GM21723 (cell line): ENCODE measurements at regions not wholly inside any gene's neighbourhood (a gene's known extent, or its start where the extent isn't known, plus 50 kb on each side); places are given as distances from the start of the nearest gene placed in this dataset.
A peak's percentile ranks its signal among the peaks of the same experiment; 100 is the strongest.
"Not testable (repeated sequence)": the region's sequence is repeated elsewhere in the genome, so short reads cannot be mapped to it uniquely, and the experiment has no call there.

ENCODE experiments used
- ATAC-seq: cut with Tn5 transposase; IDR thresholded peaks from one replicate; pipeline ENCODE4 v1.9.1; 2021; ENCODE audit warnings: mild to moderate bottlenecking, moderate library complexity; ENCODE audit not compliant: unreplicated experiment

DNA sequence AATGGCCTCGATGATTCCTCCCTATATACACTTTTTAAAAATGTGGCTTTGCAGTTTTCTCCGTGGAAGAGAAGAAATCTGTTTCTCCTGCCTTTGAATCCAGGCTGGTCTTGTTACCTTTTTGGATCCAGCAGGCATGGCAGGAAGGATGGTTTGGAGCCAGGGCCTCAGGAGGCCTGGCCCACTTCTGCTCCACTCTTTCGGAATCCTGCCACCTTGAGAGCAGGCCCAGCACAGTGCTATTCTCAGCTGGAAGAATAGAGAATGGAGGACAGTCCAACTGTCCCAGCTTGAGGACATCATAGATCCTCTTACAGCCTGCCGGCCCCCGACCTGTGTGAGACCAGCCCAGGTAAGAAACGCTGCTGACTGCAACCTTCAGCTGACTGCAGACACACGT is 421.5 kb downstream of the FUT8 start:
- ATAC-seq: no peak

DNA sequence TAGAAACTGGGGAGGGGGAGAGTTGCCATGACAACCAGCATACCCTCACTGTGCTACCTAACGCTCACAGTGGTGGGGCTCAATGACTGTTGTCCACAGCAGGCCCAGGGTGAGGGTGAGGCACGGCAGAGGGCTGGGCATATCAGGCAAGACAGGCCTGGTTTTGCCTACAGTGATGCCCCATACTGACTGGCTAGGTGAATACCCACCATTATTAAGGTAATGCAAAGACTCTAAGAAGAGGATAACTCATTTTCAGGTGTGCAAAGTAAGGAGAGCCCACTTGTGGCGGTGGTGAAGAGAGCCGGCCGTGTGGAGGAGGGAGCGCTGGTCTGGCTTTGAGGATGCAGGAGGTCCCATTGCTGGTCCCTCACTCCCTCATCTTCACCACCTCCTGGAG is 422.3 kb downstream of the FUT8 start:
- no peak for ATAC-seq

GRCh38 chr14:65835501-65835900 is 423.0 kb downstream of the FUT8 start:
- ATAC-seq: no peak

GRCh38 chr14:65838565-65838964 is 426.0 kb downstream of the FUT8 start:
- ATAC-seq: no peak

GRCh38 chr14:65840118-65840751 is 427.7 kb downstream of the FUT8 start:
- ATAC-seq: no peak

GRCh38 chr14:65840786-65841185 is 428.3 kb downstream of the FUT8 start:
- ATAC-seq: no peak

DNA sequence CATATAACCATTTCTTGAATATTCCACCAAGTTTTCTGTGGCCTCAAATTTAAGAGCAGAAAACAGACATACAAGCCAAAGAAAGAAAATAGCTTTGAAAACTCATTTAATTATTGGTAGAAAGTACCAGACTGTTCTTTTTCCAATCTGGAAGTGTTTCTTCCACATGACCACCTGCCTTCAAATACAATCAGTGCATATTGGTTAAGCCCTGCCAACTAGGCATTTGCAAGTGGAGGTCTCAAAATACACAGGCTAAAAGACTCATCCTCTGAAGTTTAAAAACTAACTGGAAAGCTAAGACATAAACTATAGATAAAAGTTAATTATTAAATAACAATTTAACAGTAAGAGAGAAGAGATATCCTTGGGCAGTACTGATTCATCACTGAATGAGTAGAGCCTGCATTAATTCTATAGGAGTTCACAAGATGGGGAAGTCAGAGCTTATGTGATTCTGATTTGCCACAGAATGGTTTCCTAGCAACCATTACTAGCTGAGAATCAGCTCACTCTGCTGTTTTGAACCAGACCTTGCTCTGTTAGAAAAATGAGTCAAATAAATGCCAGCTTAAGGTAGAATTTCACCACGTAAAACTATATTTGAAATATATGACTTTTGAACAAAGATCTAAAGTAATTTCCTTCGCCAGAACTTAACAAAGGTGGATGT is 433.8 kb downstream of the FUT8 start:
- ATAC-seq: no peak

DNA sequence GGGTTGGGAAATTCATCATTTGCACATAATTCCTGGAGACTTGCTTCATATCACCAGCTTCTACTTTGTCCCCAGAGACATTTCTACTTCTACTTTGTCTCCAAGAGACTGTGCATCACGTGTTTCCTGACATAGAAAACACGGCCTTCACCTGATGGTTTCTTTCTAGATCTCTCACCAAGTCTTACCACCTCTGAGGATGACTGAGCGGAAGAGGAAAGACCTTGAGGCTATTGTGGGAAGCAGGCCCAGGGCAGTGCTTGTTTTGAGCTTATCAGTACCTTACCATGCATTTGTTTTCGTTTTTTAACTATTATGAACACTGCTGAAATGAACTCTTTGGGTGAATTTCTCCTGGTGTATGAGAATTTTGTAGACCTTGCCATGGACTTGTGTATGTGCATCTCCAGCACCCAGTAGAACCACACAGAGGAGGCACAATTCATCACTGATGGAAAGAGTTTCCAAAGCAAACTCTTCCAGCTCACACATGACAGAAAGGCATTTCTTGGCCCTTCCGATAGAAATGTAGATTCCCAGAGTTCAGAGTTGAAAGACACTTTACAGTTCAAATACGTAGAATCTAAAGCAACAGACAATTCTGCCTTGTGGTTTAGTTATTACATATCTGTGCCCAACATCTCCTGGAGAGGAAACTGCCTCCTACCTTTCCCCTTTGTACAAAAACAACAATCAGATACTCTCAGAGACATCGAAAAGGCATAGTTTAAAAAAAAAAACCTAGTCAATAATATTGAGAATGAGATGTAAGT is 434.7 kb downstream of the FUT8 start:
- ATAC-seq: peak; percentile 82

GRCh38 chr14:65847931-65848330 is 435.4 kb downstream of the FUT8 start:
- ATAC-seq: not testable (repeated sequence)

DNA sequence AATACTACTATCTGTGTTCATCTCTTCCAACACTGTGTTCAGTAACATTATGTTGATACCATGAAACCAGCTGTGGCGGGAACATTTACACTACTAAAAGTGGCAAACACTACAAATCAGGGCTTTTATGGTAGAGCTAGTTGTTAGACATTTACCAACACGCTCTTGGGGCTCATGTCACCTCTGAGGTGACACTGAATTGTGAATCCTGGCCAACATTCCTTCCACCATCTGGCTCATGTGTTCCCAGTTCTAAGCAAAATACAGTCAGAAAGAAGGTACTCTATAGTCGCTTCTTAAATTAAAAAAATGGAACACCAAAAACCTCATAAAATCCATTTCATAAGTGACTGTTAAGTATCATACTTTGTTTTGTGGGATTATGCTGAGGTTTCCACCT is 436.6 kb downstream of the FUT8 start:
- ATAC-seq: no peak

- ATAC-seq: no peak
These were observed 437.0 kb downstream of the FUT8 start for GRCh38 chr14:65849558-65849957.

- no peak for ATAC-seq
These were observed 438.1 kb downstream of the FUT8 start for GRCh38 chr14:65850429-65851135.

- ATAC-seq: no peak
These were observed 440.2 kb downstream of the FUT8 start for GRCh38 chr14:65852689-65853088.

DNA sequence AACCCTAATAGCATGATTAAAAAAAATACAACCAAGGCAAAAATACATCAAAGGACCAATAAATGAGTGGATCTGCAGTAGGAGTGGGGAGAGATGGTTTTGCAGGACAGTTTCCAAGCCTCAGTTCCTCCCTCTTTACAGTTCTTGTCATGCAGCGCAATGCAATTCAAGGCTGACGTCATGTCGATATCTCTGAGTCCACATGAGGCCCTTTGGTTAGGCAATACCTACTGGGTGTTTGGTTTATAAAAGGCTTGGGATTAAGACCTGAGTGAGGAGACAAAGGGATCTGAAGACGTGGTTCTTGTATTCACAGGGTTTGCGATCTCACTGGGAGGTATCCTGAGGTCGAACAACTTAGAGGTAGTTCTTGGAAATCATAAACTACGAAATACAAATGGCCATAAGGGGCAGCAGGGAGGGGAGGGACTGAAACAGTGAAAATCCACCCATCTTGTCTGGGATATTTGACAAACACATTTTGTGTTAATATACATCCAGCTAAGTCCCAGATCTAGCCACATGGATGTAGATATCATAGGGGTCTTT is 441.0 kb downstream of the FUT8 start:
- no peak for ATAC-seq

GRCh38 chr14:65854215-65854614 is 441.7 kb downstream of the FUT8 start:
- no peak for ATAC-seq

GRCh38 chr14:65860956-65861611 is 448.6 kb downstream of the FUT8 start:
- ATAC-seq: no peak

GRCh38 chr14:65864549-65864948 is 452.0 kb downstream of the FUT8 start:
- ATAC-seq: no peak

DNA sequence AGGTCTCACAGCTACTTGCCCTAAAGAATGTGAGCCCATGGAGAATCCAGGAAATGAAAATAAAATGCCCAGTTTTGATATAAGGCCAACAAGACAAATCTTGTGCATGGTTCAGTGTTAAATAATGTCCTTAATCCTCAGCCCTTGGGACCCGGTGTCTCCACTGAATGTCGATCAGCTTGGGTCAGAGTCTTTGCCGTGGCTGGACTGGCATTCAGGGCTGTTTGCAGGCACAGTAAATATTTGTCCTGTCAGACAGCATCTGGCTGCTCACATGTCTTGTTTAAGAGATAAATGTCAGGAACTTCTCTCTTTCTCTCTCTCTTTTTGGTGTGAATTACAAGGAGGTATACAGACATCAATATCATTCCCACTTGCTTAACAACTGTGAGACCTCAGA is 452.5 kb downstream of the FUT8 start:
- no peak for ATAC-seq

GRCh38 chr14:65866448-65866847 is 453.9 kb downstream of the FUT8 start:
- ATAC-seq: no peak

DNA sequence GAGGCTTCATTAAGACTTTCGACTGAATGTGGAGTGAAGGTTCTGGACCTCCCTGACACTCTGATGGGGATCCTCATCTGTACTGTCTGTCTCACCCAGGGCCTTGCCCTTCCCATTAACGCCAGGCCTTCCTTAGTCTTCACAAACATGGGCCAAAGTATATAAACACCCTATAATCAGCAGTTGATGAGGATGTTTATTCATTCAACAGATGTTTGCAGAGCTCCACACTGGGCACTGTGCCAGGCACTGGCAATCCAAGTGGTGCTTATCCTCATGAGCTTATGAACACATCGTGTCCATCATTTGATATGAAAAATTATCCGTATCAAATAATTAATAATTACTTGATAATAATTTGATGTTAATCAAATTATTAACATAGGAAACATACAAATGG is 454.4 kb downstream of the FUT8 start:
- no peak for ATAC-seq

- no peak for ATAC-seq
These were observed 454.8 kb downstream of the FUT8 start for GRCh38 chr14:65867333-65867732.
